ENCODE measurements at regions not wholly inside any gene's neighbourhood (a gene's known extent, or its start where the extent isn't known, plus 50 kb on each side); places are given as distances from the start of the nearest gene placed in this dataset.

DNA sequence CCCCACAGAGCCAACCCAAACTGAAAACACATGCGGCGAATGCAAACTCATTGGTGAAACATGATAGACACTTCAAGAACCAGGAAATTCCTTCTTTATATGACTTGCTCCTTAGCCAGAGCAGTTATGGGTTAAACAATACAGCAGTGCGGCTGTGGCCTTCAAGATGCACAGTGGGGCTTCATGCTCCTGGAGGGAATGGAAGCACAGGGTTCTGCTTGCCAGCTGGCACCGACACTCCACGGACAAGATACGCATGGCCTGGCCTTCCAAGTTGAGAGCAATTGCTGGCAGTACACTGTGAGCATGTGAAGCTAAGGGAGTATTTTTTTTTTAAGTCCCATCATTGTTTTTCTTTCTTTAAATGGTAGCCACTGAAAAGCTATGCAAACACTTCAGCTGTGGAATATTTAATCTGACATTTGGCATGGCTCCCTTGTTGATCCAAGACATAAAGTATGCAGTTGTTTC lies 451.6 kb upstream of the CD180 start:
- Histone ChIP-seq H3K9me2 (replicated peaks; ENCODE audit: insufficient read depth, low read length) (no peaks in the 10 kb centered on the region), H3K4me3 (ENCODE audit: insufficient read depth, low read length, poor library complexity, severe bottlenecking) (no peak overlapping the region), H3K36me3 (ENCODE audit: low read length) (no peaks in the 10 kb centered on the region), H3K79me2 (ENCODE audit: insufficient read depth, low read length) (no peaks in the 10 kb centered on the region), H3K27ac (ENCODE audit: low read depth, low read length) (no peak overlapping the region), H3K27me3 (ENCODE audit: low read length) (no peaks in the 10 kb centered on the region), H3F3A (ENCODE audit: insufficient read depth) (no peaks in the 10 kb centered on the region), H4K20me1 (ENCODE audit: low read depth, low read length) (no peaks in the 10 kb centered on the region), H3K9me3 (ENCODE audit: insufficient read depth, low read length) (no peaks in the 10 kb centered on the region), H2AFZ (ENCODE audit: low read depth, low read length, severe bottlenecking) (no peak overlapping the region), H3K9ac (ENCODE audit: low read length) (no peak overlapping the region), H3K4me2 (ENCODE audit: low read depth, low read length, poor library complexity, severe bottlenecking) (no peak overlapping the region)
- TF ChIP-seq, protein P1, sequence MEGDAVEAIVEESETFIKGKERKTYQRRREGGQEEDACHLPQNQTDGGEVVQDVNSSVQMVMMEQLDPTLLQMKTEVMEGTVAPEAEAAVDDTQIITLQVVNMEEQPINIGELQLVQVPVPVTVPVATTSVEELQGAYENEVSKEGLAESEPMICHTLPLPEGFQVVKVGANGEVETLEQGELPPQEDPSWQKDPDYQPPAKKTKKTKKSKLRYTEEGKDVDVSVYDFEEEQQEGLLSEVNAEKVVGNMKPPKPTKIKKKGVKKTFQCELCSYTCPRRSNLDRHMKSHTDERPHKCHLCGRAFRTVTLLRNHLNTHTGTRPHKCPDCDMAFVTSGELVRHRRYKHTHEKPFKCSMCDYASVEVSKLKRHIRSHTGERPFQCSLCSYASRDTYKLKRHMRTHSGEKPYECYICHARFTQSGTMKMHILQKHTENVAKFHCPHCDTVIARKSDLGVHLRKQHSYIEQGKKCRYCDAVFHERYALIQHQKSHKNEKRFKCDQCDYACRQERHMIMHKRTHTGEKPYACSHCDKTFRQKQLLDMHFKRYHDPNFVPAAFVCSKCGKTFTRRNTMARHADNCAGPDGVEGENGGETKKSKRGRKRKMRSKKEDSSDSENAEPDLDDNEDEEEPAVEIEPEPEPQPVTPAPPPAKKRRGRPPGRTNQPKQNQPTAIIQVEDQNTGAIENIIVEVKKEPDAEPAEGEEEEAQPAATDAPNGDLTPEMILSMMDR (IDR thresholded peaks at IDR 0.05; ENCODE audit: insufficient read depth, low read length, poor library complexity, severe bottlenecking) = no peak
- TF ChIP-seq EZH2phosphoT487 (conservative IDR thresholded peaks at IDR 0.05; ENCODE audit: low read length) = no peak

DNA sequence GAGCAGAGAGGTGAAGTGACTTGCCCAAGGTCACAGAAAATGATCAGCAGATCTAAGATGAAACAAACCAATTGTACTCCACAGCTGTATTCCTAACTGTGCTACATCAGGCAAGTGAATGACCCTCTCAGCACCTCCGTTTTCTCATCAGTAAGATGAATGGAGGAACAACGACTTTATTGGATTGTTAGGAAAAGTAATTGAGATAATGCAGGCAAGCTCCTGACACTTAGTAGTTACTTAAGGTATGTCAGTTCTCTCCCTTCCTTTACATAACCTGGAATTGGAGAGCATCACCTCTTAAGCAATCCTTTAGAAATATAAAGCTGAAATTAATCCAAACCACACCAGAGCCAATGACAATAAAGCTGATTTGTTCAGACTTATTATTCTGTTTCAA lies 451.2 kb upstream of the CD180 start:
- Histone ChIP-seq H3K4me3 (ENCODE audit: insufficient read depth, low read length, poor library complexity, severe bottlenecking) (no peak overlapping the region), H3K27me3 (ENCODE audit: low read length) (no peaks in the 10 kb centered on the region), H3F3A (ENCODE audit: insufficient read depth) (no peaks in the 10 kb centered on the region), H3K27ac (ENCODE audit: low read depth, low read length) (no peak overlapping the region), H3K4me2 (ENCODE audit: low read depth, low read length, poor library complexity, severe bottlenecking) (no peak overlapping the region), H2AFZ (ENCODE audit: low read depth, low read length, severe bottlenecking) (no peak overlapping the region), H3K79me2 (ENCODE audit: insufficient read depth, low read length) (no peaks in the 10 kb centered on the region), H3K9me3 (ENCODE audit: insufficient read depth, low read length) (no peaks in the 10 kb centered on the region), H3K9ac (ENCODE audit: low read length) (no peak overlapping the region), H3K36me3 (ENCODE audit: low read length) (no peaks in the 10 kb centered on the region), H4K20me1 (ENCODE audit: low read depth, low read length) (no peaks in the 10 kb centered on the region), H3K9me2 (replicated peaks; ENCODE audit: insufficient read depth, low read length) (no peaks in the 10 kb centered on the region)
- TF ChIP-seq, protein P1 (IDR thresholded peaks at IDR 0.05; ENCODE audit: insufficient read depth, low read length, poor library complexity, severe bottlenecking) = no peak
- no peak for TF ChIP-seq EZH2phosphoT487 (conservative IDR thresholded peaks at IDR 0.05; ENCODE audit: low read length)

DNA sequence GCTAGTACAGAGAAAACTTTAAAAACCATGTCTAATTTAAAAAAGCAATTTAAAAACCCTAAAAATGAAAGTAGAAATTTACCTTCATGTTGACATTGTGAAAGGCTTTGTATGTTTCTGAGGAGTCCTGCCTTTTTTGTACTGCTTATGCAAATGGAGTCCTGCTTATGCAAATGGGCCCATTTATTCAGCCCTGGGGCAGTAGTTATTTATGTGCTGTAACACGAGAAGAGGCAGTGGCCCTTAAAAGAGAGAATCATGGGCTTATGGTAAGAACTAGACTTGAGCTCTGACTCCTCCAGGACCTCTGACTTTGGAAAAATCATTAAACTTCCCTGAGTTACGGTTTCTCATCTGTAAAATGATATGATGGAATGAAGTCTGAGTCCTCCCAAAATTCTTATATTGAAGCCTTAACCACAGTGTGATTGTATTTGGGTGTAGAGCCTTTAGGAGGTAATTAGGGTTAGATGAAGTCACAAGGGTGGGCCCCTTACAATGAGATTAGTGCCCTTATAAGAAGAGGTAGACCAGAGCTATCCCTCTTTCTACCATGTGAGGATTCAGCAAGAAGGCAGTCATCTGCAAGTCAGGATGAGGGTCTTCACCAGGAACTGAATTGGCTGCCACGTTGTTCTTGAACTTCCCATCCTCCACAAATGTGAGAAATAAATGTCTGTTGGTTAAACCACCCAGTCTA lies 447.8 kb upstream of the CD180 start:
- TF ChIP-seq, protein P1 (IDR thresholded peaks at IDR 0.05; ENCODE audit: insufficient read depth, low read length, poor library complexity, severe bottlenecking) = no peak
- TF ChIP-seq EZH2phosphoT487 (conservative IDR thresholded peaks at IDR 0.05; ENCODE audit: low read length) = no peak
- Histone ChIP-seq H3F3A (ENCODE audit: insufficient read depth) (no peaks in the 10 kb centered on the region), H2AFZ (ENCODE audit: low read depth, low read length, severe bottlenecking) (no peak overlapping the region), H3K27ac (ENCODE audit: low read depth, low read length) (no peak overlapping the region), H4K20me1 (ENCODE audit: low read depth, low read length) (no peaks in the 10 kb centered on the region), H3K9me3 (ENCODE audit: insufficient read depth, low read length) (no peaks in the 10 kb centered on the region), H3K4me2 (ENCODE audit: low read depth, low read length, poor library complexity, severe bottlenecking) (no peak overlapping the region), H3K27me3 (ENCODE audit: low read length) (no peaks in the 10 kb centered on the region), H3K79me2 (ENCODE audit: insufficient read depth, low read length) (no peaks in the 10 kb centered on the region), H3K4me3 (ENCODE audit: insufficient read depth, low read length, poor library complexity, severe bottlenecking) (no peak overlapping the region), H3K9ac (ENCODE audit: low read length) (no peak overlapping the region), H3K36me3 (ENCODE audit: low read length) (no peaks in the 10 kb centered on the region), H3K9me2 (replicated peaks; ENCODE audit: insufficient read depth, low read length) (no peaks in the 10 kb centered on the region)
